Endothelial cell of umbilical vein (primary cell): ENCODE measurements at regions not wholly inside any gene's neighbourhood (a gene's known extent, or its start where the extent isn't known, plus 50 kb on each side); places are given as distances from the start of the nearest gene placed in this dataset.

Experiments
- BruUV-seq: library from RNA; stranded (reverse); fragments of 400-500 nt; replicated peaks from 2 replicates; lab custom pipeline; 2021; lab: Mats Ljungman, UMichigan
- CTCF ChIA-PET: fragments of 300-600, 350-600 bp; sonication (Branson Sonifier 250); formaldehyde crosslinking; loops from one replicate; lab custom pipeline; 2021; ENCODE audit warnings: antibody characterized with exemption, inconsistent platforms; lab: Charles Lee
- POLR2A ChIA-PET: fragments of 300-600, 350-600 bp; sonication (Branson Sonifier 250); formaldehyde crosslinking; loops from one replicate; lab custom pipeline; 2021; ENCODE audit warnings: antibody characterized with exemption, inconsistent platforms; lab: Charles Lee
- DNase-seq: peaks from one replicate; pipeline ENCODE4 v3.0.0-alpha.2; 2011; ENCODE audit warnings: low read depth, low spot score
- FAIRE-seq: peaks from 2 replicates; lab custom pipeline; 2011; peaks lifted over from hg19 to GRCh38; lab: Jason Lieb, UNC
- H2AFZ ChIP-seq: 2 replicates; pipeline ENCODE4 v1.6.0; 2012; ENCODE audit warnings: low read depth, low read length, control low read depth, inconsistent platforms
- H3K27ac ChIP-seq: 2 replicates; pipeline ENCODE4 v1.5.1; 2011; ENCODE audit warnings: low read depth, mild to moderate bottlenecking, control low read depth, low read length, moderate library complexity; ENCODE audit not compliant: insufficient read depth
- H3K27me3 ChIP-seq, 2 experiments: 2 replicates each; pipeline versions ENCODE4 v1.6.0 to v1.6.1; 2011; ENCODE audit warnings: low read length in 2 of 2, mixed read lengths in 1 of 2; ENCODE audit not compliant: control insufficient read depth in 2 of 2, insufficient read depth in 2 of 2
- H3K36me3 ChIP-seq, 2 experiments: 2 replicates in 1 of 2; 3 replicates in 1 of 2; pipeline ENCODE4 v1.5.1; 2011; ENCODE audit warnings: low read length in 2 of 2, mild to moderate bottlenecking in 1 of 2, moderate library complexity in 1 of 2; ENCODE audit not compliant: control insufficient read depth in 2 of 2, insufficient read depth in 2 of 2; ENCODE audit errors: extremely low read depth in 1 of 2
- H3K4me1 ChIP-seq: 3 replicates; pipeline ENCODE4 v1.5.1; 2011; ENCODE audit warnings: mild to moderate bottlenecking, low read length; ENCODE audit not compliant: control insufficient read depth, insufficient read depth; ENCODE audit errors: extremely low read depth
- H3K4me2 ChIP-seq: 2 replicates; pipeline ENCODE4 v1.6.1; 2011; ENCODE audit warnings: low read length, control low read depth, mixed read lengths; ENCODE audit not compliant: insufficient read depth
- H3K4me3 ChIP-seq, 3 experiments: fragments of 200-600 bp in 1 of 3; sonication (generic), shearing (Covaris generic) in 1 of 3; replicated peaks in 1 of 3; 2 replicates each; pipeline ENCODE4 v1.5.1; 2011 to 2016; ENCODE audit warnings: control low read depth in 3 of 3, low read length in 3 of 3, mild to moderate bottlenecking in 2 of 3, inconsistent platforms in 1 of 3, low read depth in 1 of 3, moderate library complexity in 1 of 3; ENCODE audit not compliant: insufficient read depth in 1 of 3
- H3K79me2 ChIP-seq: 2 replicates; pipeline ENCODE4 v1.6.0; 2012; ENCODE audit warnings: low read length, inconsistent platforms; ENCODE audit not compliant: control insufficient read depth, insufficient read depth
- H3K9ac ChIP-seq: replicated peaks from 2 replicates; pipeline ENCODE3; 2011; ENCODE audit warnings: low read length, control low read depth; ENCODE audit not compliant: insufficient read depth; ENCODE audit errors: extremely low read depth
- H3K9me1 ChIP-seq: replicated peaks from 3 replicates; pipeline ENCODE4 v1.6.0; 2011; ENCODE audit warnings: mild to moderate bottlenecking, low read length; ENCODE audit not compliant: control insufficient read depth, insufficient read depth; ENCODE audit errors: extremely low read depth
- H3K9me3 ChIP-seq: replicated peaks from 2 replicates; pipeline ENCODE4 v1.5.1; 2012; ENCODE audit warnings: low read length, inconsistent platforms; ENCODE audit not compliant: control insufficient read depth, insufficient read depth
- H4K20me1 ChIP-seq: replicated peaks from 2 replicates; pipeline ENCODE3; 2011; ENCODE audit warnings: mild to moderate bottlenecking, low read length; ENCODE audit not compliant: control insufficient read depth, insufficient read depth; ENCODE audit errors: extremely low read depth
- EZH2 ChIP-seq: IDR thresholded peaks from 2 replicates; pipeline ENCODE4 v1.6.1; 2012; ENCODE audit warnings: borderline replicate concordance, low read depth, mild to moderate bottlenecking, moderate library complexity, low read length, inconsistent platforms; ENCODE audit not compliant: severe bottlenecking
- FOS ChIP-seq: IDR thresholded peaks from 2 replicates; pipeline ENCODE4 v1.6.1; 2011; ENCODE audit warnings: mild to moderate bottlenecking, low read length, moderate library complexity, borderline replicate concordance; ENCODE audit not compliant: insufficient read depth
- GATA2 ChIP-seq: IDR thresholded peaks from 2 replicates; pipeline ENCODE4 v1.7.0; 2011; ENCODE audit warnings: low read depth, mild to moderate bottlenecking, moderate library complexity, mixed read lengths, low read length; ENCODE audit not compliant: insufficient read length, insufficient read depth
- JUN ChIP-seq: IDR thresholded peaks from 2 replicates; pipeline ENCODE4 v1.6.1; 2011; ENCODE audit warnings: borderline replicate concordance, low read depth; ENCODE audit not compliant: insufficient read length, insufficient read depth
- MYC ChIP-seq: IDR thresholded peaks from one replicate; pipeline ENCODE4 v1.6.1; 2011; ENCODE audit warnings: mild to moderate bottlenecking, low read depth, low read length
- POLR2A ChIP-seq: IDR thresholded peaks from 2 replicates; pipeline ENCODE4 v1.6.1; 2012; ENCODE audit warnings: low read depth, mild to moderate bottlenecking, control low read depth, low read length
- POLR2AphosphoS5 ChIP-seq: IDR thresholded peaks from 2 replicates; pipeline ENCODE4 v1.6.1; 2012; ENCODE audit warnings: low read depth, mild to moderate bottlenecking, control low read depth, low read length, moderate library complexity; ENCODE audit not compliant: insufficient read depth
- dilution Hi-C: fragments of 300-500 bp; cut with MboI; formaldehyde crosslinking; loops from one replicate; pipeline ENCODE4 v1.15.0; 2019; ENCODE audit warnings: low sequenced_read_pairs; ENCODE audit not compliant: extremely low pct_ligation_motif_present
- intact Hi-C: fragments of 100-400 bp; cut with micrococcal nuclease; formaldehyde crosslinking; loops from one replicate; pipeline ENCODE4 v1.10.0; 2022
- TF ChIP-seq, protein P1 (sequence below): IDR thresholded peaks from 2 replicates; pipeline ENCODE4 v1.6.1; 2011; ENCODE audit not compliant: insufficient read depth, insufficient read length
- TF ChIP-seq, protein P2 (sequence below), 2 donors: IDR thresholded peaks; 1 replicate in 1 of 2; 2 replicates in 1 of 2; pipeline ENCODE4 v1.5.1; 2011; ENCODE audit warnings: low read length in 2 of 2, mild to moderate bottlenecking in 2 of 2, moderate library complexity in 2 of 2, control low read depth in 1 of 2, inconsistent platforms in 1 of 2, low read depth in 1 of 2; ENCODE audit not compliant: insufficient read depth in 1 of 2; ENCODE audit errors: extremely low read depth in 1 of 2

DNA sequence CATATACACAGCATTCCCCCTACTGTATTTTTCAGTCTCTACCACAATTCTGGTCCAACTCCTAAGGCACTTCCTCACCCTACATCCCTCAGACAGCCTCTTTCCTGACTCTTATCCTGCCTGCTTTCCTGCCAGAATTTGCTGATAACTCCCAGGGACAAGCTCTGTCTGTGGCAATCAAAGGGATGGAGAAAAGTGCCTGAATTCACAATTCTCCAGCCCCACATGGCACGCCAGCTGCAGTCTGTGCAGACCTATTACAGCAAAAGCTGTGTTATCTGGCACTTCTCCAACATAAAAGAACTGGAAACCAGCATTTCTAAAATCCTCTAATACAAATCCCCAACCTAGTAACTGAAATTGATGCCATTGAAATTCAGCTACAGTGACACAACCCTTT is 404.8 kb downstream of the KLHL13 start:
- ChIA-PET POLR2A (no interaction called here), CTCF (no interaction called here)
- DNase-seq (no peak), FAIRE-seq (no peak)
- no TSS peak for BruUV-seq
- Histone ChIP-seq H3K79me2 (no peaks in the 10 kb centered on the region), H3K4me1 (no peaks in the 10 kb centered on the region), H3K9ac (no peak overlapping the region), H3K9me1 (no peaks in the 10 kb centered on the region), H3K36me3 (no peaks in the 10 kb centered on the region), H3K27me3 (no peaks in the 10 kb centered on the region), H3K4me3 (no peak overlapping the region), H4K20me1 (no peaks in the 10 kb centered on the region), H2AFZ (no peak overlapping the region), H3K4me2 (no peak overlapping the region), H3K9me3 (no peaks in the 10 kb centered on the region), H3K27ac (no peak overlapping the region)
- TF ChIP-seq POLR2AphosphoS5 (no peak), MYC (no peak), POLR2A (no peak), EZH2 (no peak), FOS (no peak), JUN (no peak), GATA2 (no peak)
- TF ChIP-seq, protein P1, sequence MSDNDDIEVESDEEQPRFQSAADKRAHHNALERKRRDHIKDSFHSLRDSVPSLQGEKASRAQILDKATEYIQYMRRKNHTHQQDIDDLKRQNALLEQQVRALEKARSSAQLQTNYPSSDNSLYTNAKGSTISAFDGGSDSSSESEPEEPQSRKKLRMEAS, result no peak
- TF ChIP-seq, protein P2, sequence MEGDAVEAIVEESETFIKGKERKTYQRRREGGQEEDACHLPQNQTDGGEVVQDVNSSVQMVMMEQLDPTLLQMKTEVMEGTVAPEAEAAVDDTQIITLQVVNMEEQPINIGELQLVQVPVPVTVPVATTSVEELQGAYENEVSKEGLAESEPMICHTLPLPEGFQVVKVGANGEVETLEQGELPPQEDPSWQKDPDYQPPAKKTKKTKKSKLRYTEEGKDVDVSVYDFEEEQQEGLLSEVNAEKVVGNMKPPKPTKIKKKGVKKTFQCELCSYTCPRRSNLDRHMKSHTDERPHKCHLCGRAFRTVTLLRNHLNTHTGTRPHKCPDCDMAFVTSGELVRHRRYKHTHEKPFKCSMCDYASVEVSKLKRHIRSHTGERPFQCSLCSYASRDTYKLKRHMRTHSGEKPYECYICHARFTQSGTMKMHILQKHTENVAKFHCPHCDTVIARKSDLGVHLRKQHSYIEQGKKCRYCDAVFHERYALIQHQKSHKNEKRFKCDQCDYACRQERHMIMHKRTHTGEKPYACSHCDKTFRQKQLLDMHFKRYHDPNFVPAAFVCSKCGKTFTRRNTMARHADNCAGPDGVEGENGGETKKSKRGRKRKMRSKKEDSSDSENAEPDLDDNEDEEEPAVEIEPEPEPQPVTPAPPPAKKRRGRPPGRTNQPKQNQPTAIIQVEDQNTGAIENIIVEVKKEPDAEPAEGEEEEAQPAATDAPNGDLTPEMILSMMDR (IDR thresholded peaks at IDR 0.05; ENCODE audit: extremely low read depth in 1 of 2, insufficient read depth in 1 of 2, low read depth in 1 of 2, low read length in 2 of 2), result no peak
- dilution Hi-C loops (no loop called here), intact Hi-C loops (no loop called here)
